HL-60/S4 (cell line): ENCODE measurements at regions not wholly inside any gene's neighbourhood (a gene's known extent, or its start where the extent isn't known, plus 50 kb on each side); places are given as distances from the start of the nearest gene placed in this dataset.

Experiments used
- in situ Hi-C: fragments of 300-500 bp; cut with MboI; formaldehyde crosslinking; loops from 2 replicates; pipeline ENCODE4 v1.14.3; 2022; ENCODE audit warnings: low sequenced_read_pairs

DNA sequence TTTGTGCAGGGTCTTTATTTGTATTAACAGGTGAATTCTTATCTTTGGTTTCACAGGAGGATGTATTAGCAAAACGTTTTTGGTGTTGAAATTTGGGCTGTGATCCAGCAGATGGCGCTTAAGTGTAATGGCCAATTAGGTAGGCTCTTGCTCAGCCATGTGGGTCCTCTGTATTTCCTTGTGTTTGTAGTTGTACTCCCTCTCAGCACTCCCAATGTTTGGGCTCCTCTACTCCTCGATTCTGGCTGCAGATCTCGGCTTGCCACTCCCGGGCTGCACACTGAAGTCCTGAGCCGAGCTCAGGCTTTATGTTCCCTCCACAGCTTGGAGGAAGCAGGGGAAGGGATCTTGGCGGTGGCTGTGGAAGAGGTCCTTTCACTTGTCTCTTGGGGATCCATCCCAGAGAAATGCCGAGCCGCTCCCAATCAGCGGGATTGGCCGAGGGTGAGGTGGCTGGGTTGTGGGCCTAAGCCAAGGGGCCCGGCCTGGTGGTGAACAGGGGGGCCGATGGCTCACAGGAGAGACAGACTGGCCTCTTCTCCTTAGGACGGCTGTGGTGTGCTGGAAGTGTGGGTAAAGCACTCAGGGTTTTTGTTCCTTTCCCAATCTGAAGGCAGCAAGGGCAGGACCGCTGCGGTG is 133.7 kb downstream of the AEBP2 start:
- in situ Hi-C loops, result no loop called here

DNA sequence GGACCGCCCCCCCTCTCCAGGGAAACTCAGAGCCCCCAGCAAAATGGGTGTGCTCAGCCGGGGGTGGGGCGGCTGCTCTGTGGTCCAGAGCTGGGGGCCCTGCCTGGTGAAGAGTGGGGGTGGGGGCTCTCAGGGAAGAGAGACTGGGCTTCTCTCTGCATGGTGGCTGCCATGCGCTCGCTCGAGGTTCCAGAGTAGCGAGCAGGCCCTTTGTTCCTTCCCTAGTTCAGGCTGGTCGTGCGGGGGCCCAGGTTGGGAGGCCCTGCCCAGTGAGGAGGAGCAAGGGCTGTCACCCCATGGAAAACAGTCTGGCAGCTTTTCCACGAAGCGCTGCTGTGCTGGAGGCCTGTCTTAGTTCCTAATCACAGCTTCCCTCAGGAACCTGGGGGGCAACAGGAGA is 134.6 kb downstream of the AEBP2 start:
- in situ Hi-C loops, result no loop called here

GRCh38 chr12:19574601-19575000 is 135.3 kb downstream of the AEBP2 start:
- in situ Hi-C loops, result no loop called here

DNA sequence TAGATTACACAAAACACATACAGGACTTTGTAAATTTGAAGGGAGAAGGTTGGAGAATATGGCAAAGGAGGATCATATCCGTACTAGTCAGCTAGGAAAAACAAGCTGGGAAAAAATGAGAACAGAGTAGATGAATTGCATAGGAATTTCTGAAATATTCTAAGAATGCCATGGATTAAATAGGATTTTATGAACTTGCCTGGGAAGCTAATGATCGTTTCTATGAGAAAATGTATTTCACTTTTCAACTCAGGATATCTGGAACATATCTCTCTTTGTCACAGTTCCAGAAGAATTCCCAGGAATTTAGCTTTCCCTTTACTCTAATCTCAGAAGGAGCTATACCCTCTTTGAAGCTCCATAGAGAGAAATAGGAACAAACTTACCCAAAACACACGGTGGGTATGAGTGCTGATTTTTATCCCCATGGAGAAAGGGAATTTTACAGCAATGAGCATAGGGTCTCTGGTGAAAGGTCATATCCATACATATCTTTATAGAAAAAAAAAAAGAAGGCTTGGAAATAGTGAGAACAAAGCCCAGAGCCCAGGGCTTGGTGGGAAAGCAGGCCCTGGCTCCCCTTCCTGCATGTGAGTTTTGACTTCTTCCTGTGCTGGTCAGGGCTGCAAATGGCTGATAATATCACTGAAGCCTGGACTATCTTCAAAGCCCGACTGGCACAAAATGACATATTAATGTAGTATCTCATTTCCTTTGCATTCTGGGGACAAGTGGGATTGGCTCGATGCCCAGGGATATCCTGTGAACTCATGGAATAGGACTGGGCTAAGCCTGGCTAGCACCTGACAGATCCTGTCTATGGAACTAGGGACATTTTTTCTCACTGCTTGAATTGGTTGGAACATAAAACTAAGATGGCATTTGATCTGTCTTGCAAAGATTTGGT is 136.3 kb downstream of the AEBP2 start:
- in situ Hi-C loops, result no loop called here

DNA sequence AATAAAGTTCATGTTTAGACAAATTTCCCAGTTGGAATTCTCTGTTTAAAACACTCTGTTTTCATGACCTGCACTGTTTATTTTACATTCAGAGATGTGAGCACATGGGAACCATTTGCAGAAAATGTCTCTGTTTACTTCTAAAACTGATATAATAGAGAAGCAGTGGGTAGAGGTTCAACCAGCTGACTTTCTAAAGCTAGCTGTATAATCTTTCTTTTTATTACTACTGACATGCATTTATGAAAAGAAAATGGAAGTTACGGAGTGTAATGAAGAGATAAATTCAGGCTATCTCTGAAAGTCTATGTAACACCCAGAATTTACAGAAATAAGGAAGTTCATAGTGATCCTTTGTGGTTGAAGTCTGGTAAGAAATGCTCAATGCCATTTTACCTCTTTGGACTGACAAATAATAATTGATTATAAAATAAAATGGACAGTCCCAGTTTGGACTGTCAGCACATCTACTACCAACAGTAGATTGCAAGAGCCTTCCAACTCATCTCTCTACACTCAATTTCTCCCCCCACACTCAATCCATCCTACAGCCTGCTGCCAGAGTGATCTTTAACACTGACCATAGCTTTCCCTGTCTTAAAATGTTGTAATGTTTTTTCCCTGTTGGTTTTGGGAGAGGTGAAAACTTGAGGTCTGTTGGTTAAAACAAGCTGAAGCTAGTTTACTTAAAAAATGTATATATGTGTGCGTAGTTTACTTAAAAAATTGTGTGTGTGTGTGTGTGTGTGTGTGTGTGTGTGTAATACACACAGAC is 137.4 kb downstream of the AEBP2 start:
- in situ Hi-C loops, result no loop called here

DNA sequence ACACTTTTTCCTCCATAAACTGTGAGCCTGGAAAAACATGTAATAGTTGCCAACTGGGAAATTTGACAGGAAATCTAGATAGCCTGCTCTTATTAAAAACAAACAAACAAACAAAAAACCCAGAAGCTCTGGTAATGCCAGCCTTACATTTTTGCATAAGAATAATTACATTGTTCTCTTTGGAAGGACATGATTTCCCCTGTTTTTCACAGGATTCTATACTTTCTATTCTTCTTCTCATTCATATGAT is 137.9 kb downstream of the AEBP2 start:
- in situ Hi-C loops, result no loop called here

DNA sequence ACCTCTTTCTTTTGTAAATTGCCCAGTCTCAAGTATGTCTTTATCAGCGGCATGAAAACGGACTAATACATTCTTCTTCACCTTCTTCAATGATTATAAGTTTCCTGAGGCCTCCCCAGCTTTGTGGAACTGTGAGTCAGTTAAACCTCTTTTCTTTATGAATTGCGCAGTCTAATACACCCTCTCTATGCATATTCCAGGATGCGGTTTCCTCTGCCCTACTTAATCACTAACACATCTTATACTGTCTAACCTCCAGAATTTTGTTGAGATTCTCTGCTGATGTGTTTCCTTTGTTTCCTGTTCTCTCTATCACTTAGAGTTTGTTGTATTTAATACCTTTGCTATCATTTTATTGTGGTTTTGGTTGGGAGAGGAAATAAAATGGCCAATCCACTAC is 145.4 kb downstream of the AEBP2 start:
- in situ Hi-C loops, result no loop called here

- in situ Hi-C loops, result no loop called here
Measured at GRCh38 chr12:19588951-19589350, 149.7 kb downstream of the AEBP2 start.

DNA sequence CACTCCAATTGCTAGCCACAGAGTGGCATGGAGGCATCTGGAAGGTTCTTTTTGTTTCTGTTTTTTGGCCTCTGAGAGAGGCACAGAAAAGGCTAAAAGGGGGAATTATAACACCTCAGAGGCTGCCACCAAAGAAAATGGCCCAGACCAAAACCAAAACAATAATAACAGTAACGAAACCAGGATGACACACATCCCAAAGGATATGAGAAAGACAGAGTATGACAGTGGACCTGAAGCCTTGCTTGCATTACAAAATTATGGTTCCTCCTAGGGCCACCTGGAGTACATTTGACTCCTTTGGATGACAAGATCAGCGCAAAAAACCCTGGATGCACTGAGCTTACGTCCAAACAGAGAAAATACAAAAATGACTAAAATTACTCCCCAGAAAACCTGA is 152.7 kb downstream of the AEBP2 start:
- in situ Hi-C loops, result no loop called here

GRCh38 chr12:19596434-19597166 is 157.3 kb downstream of the AEBP2 start:
- in situ Hi-C loops, result no loop called here

GRCh38 chr12:19597167-19598026 is 158.1 kb downstream of the AEBP2 start:
- in situ Hi-C loops, result no loop called here

DNA sequence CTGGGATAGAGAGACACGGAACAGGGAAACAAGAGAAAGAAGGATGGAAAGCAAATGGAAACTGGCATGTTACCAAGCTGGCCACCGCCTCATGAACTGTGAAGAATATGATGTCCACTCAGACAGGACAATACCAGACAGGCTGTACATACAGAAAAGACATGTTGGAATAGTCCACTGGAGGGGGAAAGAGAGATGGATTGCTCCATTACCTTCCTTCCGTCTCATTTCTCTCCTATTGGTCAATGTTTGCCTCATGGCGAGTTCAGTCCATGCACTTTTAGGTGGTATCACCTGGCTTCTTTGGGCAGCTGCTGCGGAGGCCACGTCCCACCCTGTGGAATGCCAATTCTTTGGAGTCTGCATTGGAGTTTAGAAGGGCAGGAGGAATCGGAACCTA is 166.4 kb downstream of the AEBP2 start:
- in situ Hi-C loops, result no loop called here

DNA sequence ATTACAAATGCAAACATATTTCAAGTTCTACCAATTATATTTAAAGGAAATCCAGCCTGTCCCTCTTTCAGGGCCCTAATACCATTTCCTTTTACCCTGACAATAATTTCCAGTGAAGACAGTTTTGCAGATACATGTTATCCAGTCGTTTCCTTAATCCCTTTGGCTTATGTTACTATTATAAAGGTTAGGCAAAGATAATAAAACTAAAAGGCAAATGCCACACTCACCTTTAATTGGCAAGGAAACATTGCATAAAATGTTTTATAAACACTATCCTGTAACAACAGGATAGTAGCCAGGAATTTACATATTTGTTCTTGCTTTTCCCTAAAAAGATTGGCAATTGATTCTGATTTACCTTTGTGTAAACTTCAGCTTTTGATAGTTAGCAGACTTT is 168.7 kb downstream of the AEBP2 start:
- in situ Hi-C loops, result no loop called here

GRCh38 chr12:19613051-19613535 is 173.8 kb downstream of the AEBP2 start:
- in situ Hi-C loops, result no loop called here

DNA sequence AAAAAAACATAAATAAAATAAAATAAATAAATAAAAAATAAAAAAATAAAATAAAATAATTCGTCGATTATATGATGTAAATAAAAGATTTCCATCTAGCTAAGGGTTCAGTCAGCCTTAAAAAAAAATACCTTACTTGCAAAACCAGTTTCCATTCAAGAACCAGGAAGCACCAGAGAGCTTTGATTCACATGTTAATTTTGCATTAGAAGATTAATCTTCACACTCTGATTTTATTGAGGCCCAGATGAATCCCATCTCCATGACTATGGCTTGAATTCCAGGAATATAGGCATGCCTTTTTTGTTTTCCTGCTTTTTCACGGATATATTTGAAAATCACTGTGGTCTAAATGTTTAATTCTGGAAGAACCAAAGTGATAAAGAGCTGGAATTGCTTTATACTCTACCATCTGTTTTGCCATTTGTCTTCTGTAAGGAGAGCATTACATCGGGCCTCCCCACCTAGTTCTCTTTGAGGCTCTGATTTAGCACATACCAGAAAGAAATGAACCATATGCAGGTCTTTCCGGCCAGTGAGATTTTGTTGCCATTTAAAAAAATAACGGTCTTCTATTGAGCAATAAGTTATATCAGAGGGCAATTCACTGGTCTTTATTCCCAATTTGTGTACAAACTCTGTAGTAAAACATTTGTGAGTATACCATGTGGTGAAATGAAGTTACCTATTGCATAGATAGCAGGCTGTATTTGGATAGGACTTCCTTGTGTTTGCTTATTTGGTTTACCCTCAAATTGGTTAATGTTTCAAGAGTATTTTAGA is 175.5 kb downstream of the AEBP2 start:
- in situ Hi-C loops, result no loop called here

DNA sequence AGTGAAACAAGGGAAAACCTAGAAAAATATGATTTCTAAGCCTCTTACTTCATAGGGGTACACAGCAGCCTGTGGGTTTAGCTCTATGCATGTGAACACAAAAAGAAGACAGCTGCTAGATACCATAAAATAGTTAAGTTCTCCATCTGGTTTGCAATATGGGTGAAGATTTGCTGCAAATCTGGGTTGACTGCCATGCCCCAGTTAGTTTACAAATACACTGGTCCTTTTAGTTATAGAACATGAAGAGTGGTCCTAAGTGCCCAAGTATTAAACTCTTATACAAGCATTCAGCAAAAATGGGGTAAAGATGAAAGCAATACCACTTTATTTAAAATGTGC is 176.1 kb downstream of the AEBP2 start:
- in situ Hi-C loops, result no loop called here

- in situ Hi-C loops, result no loop called here
Measured at GRCh38 chr12:19616781-19617180, 177.5 kb downstream of the AEBP2 start.

DNA sequence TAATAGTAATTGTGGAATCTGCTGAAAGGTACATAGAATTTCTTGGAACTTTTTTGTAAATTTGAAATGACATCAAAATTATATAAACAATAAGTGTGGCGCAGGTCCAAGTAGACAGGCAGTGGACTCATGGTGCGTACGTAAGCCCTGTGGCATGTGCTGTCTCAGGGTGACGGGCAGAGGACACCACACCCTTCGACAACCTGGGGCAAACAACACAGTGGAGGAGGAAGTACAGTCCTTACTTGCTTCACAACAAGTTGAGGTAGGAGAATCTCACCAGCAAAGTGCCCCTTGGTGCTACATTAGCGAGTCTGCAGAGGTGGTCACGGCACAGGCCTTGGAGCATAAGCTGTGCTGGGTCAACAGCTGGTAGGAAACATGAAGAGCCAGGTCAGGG is 180.9 kb downstream of the AEBP2 start:
- in situ Hi-C loops, result no loop called here

GRCh38 chr12:19623751-19624399 is 184.6 kb downstream of the AEBP2 start:
- in situ Hi-C loops, result no loop called here
